ENCODE measurements at regions not wholly inside any gene's neighbourhood (a gene's known extent, or its start where the extent isn't known, plus 50 kb on each side); places are given as distances from the start of the nearest gene placed in this dataset.
"Not testable (repeated sequence)": the region's sequence is repeated elsewhere in the genome, so short reads cannot be mapped to it uniquely, and the experiment has no call there.

DNA sequence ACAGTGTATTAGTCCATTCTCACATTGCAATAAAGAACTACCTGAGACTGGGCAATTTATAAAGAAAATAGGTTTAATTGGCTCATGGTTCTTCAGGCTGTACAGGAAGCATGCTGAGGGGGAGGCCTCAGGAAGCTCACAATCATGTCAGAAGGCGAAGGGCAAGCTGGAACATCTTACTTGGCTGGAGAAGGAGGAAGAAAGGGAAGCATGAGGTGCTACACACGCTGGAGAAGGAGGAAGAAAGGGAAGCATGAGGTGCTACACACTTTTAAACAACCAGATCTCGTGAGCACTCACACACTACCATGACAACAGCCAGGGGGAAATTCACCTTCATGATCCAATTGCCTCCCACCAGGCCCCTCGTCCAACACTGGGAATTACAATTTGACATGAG is 95.3 kb upstream of the FAM110C start:
- DNase-seq (ENCODE audit: low read depth) = no peak
- H3K4me3 ChIP-seq (ENCODE audit: low read depth, low read length) = no peak overlapping the region
- TF ChIP-seq, protein P1, sequence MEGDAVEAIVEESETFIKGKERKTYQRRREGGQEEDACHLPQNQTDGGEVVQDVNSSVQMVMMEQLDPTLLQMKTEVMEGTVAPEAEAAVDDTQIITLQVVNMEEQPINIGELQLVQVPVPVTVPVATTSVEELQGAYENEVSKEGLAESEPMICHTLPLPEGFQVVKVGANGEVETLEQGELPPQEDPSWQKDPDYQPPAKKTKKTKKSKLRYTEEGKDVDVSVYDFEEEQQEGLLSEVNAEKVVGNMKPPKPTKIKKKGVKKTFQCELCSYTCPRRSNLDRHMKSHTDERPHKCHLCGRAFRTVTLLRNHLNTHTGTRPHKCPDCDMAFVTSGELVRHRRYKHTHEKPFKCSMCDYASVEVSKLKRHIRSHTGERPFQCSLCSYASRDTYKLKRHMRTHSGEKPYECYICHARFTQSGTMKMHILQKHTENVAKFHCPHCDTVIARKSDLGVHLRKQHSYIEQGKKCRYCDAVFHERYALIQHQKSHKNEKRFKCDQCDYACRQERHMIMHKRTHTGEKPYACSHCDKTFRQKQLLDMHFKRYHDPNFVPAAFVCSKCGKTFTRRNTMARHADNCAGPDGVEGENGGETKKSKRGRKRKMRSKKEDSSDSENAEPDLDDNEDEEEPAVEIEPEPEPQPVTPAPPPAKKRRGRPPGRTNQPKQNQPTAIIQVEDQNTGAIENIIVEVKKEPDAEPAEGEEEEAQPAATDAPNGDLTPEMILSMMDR (IDR thresholded peaks at IDR 0.05; ENCODE audit: insufficient read depth, low read length) = no peak

DNA sequence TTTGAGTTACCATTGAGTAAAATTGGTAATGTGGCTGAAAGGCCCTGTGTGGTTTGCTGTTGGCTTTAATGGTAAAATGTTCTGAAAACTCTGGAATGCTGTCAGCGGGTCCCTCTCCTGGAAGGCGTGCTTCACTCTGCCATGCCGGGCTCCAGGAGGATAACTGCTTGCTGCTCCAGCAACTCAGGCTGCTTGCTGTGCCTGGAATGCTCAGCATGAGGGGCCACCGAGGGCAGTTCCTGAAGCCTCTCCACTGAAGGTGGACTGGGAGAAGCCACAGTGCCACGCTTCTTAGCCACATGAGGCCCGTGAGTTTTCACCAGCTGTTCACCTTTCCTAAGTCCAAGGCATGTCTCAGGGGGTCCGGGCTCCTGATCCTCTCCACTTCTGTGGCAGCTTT is 90.4 kb upstream of the FAM110C start:
- no peak overlapping the region for H3K4me3 ChIP-seq (ENCODE audit: low read depth, low read length)
- no peak for DNase-seq (ENCODE audit: low read depth)
- TF ChIP-seq, protein P1 (IDR thresholded peaks at IDR 0.05; ENCODE audit: insufficient read depth, low read length) = no peak

DNA sequence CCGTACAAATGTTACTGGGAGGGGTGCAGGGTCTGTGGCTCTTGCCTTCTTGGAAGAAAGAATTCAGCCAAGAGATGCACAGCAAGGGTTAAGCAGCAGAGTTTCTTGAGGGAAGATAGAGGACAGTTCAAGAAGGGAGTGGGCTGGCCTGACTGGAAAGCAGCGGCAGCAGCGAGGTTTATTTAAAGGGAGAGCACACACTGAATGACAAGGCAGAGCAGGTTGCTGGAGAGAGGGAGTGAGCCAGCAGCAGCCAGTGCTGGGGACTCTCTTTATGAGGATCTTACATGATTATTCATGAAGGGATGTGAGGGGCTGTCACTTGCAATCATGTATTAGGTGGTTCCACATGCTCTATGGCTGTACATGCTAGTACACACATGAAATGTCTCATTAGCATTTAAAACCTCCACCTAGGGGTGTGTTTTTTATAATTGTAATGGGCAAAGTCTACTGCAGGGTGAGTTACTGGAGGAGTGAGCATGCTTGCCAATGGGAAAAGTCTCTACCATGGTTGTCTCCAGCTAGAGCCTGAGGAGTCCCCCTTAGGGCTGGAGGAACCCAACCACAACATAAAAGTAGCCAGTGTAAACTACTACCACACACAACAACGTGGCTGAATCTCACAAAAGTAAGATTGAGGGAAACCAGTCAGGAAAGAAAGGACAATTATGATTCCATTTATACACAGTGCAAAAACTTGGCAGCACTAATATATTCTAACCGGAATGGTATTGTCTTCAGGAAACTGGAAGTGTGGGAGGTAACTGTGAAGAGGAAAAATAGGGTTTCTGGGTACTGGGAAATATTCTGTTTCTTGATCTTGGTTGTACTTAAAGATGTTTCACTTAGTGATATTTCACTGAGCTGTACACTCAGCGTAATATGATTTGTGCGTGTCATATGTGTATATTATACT is 87.6 kb upstream of the FAM110C start:
- no peak overlapping the region for H3K4me3 ChIP-seq (ENCODE audit: low read depth, low read length)
- TF ChIP-seq, protein P1 (IDR thresholded peaks at IDR 0.05; ENCODE audit: insufficient read depth, low read length) = no peak
- no peak for DNase-seq (ENCODE audit: low read depth)

DNA sequence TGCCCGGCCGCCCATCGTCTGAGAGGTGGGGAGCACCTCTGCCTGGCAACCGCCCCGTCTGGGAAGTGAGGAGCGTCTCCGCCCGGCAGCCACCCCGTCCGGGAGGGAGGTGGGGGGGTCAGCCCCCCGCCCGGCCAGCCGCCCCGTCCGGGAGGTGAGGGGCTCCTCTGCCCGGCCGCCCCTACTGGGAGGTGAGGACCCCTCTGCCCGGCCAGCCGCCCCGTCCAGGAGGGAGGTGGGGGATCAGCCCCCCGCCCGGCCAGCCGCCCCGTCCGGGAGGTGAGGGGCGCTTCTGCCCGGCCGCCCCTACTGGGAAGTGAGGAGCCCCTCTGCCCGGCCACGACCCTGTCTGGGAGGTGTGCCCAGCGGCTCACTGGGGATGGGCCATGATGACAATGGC is 80.5 kb upstream of the FAM110C start:
- not testable (repeated sequence) for DNase-seq (ENCODE audit: low read depth); H3K4me3 ChIP-seq (ENCODE audit: low read depth, low read length)

DNA sequence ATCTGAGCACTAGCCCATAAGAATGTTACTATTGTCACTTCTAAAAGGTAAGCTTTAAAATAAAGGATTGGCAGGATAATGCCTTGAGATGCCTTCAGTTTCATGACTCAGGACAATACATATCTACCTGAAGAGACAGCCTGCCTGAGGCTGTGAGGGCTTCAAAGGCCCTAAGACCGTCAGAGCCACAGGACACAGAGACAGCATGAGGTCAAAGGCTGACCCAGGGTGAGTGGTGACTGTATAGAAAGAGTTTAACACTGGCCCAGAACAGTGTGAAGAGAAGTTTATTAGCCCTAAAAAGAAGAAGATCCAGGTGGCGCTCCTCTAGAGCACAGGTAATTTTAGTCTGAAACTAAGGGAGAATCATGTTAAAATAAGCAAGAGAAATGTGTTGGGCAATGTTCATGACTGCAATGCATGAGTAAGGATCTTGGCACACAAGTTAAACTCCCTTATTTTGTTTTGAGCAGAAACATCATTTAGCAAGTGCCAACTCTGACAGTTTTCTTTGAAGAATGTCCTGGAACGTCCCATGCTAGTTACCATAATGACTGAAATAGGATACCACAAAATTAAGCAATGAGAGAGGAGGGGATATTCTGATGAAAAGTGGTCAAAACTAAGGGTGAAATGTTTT is 78.1 kb upstream of the FAM110C start:
- DNase-seq (ENCODE audit: low read depth) = peak; percentile 0
- no peak overlapping the region for H3K4me3 ChIP-seq (ENCODE audit: low read depth, low read length)
- TF ChIP-seq, protein P1 (IDR thresholded peaks at IDR 0.05; ENCODE audit: insufficient read depth, low read length) = no peak

DNA sequence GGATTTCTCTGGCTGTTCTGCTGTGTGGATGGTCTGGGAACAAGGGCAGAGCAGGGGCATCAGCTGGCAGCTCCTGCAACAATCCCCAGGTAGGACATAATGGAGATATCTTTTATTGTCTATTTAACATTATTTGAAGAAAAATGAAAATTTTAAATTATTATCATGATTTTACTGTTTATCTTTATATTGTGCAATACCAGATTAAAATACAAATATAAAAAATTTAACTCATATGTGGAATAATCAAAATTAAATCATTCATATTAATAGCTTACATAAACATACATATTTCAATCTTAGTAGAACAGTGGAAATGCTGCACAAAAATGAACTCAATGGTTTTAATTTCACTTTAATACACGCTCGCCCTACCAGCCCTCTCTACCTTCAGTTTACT is 70.6 kb upstream of the FAM110C start:
- DNase-seq (ENCODE audit: low read depth) = no peak
- no peak overlapping the region for H3K4me3 ChIP-seq (ENCODE audit: low read depth, low read length)
- TF ChIP-seq, protein P1 (IDR thresholded peaks at IDR 0.05; ENCODE audit: insufficient read depth, low read length) = no peak

DNA sequence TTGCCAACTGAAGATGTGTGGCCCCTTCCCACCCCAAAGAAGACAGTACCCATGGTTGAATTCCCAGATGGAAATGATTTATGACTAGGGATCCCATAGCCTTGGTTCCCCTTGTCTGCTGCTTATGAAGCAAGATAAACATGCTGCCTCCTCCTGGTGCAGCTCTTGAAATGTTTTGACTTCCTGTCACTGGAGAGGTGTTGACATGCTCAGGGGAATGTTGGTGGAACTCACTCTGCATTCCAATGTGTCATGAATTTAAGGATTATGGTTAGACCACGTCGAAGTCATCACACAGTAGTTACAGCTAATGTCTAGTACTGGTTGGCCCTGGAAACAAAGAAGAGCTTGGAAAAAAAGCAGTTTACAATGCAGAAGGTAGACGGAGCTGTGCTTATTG is 69.0 kb upstream of the FAM110C start:
- DNase-seq (ENCODE audit: low read depth) = no peak
- no peak overlapping the region for H3K4me3 ChIP-seq (ENCODE audit: low read depth, low read length)
- TF ChIP-seq, protein P1 (IDR thresholded peaks at IDR 0.05; ENCODE audit: insufficient read depth, low read length) = no peak
